Dendritic cell treated with granulocyte-macrophage colony-stimulating factor and Interleukin-4, amounts not matched to agents 40 ng/mL and 50 ng/mL, for 4 days (primary cell): ENCODE measurements at regions not wholly inside any gene's neighbourhood (a gene's known extent, or its start where the extent isn't known, plus 50 kb on each side); places are given as distances from the start of the nearest gene placed in this dataset.

Experiments used
- H3K27ac Mint-ChIP-seq: one replicate; pipeline ENCODE4 v1.8.0; 2022; ENCODE audit warnings: mild to moderate bottlenecking, mixed read lengths
- H3K27me3 Mint-ChIP-seq: one replicate; pipeline ENCODE4 v1.8.0; 2022; ENCODE audit warnings: mild to moderate bottlenecking, mixed read lengths
- H3K36me3 Mint-ChIP-seq: one replicate; pipeline ENCODE4 v1.8.0; 2022; ENCODE audit warnings: low read depth, mixed read lengths
- H3K4me1 Mint-ChIP-seq: one replicate; pipeline ENCODE4 v1.8.0; 2022; ENCODE audit warnings: low read depth, mixed read lengths
- H3K4me3 Mint-ChIP-seq: one replicate; pipeline ENCODE4 v1.8.0; 2022; ENCODE audit warnings: mild to moderate bottlenecking, moderate library complexity, mixed read lengths
- H3K9me3 Mint-ChIP-seq: one replicate; pipeline ENCODE4 v1.8.0; 2022; ENCODE audit warnings: mixed read lengths
- intact Hi-C: fragments of 100-400 bp; cut with micrococcal nuclease; formaldehyde crosslinking; loops from one replicate; pipeline ENCODE4 v1.15.0; 2022

DNA sequence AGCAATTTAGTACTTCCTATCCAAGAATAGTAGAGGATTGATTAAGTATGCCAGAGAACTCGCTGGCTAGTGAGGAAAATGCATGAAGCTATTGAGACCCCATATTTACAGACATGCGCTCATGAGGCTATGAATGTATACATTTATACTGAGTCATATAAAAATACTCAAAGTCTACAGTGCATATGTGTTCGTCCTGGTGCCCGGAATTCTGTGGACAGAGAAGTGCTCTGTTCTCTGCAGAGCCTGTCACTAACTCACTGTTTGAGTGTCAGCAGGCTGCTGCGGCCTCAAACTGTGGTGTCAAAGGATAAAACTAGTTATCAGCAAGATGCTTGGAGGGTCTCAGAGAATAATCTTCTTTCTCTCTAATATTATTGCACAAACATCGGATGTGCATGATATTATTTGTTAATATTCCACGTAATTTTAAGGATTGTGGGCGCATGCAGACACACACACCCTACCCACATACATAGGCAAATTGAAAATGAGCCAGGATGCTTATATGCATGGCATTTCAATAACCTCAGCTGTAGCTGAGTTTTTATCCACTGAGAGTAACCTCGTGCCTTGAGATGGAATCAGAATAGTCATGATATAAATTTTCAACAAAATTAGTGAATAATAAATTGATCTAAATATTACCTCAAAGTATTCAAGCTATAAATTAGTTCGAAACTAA is 50.0 kb upstream of the TSC22D2 start:
- Mint-ChIP-seq H3K27ac (no peak overlapping the region), H3K4me3 (no peak overlapping the region), H3K27me3 (no peaks in the 10 kb centered on the region), H3K4me1 (no peaks in the 10 kb centered on the region), H3K36me3 (no peaks in the 10 kb centered on the region), H3K9me3 (no peaks in the 10 kb centered on the region)
- intact Hi-C loops: no loop called here

DNA sequence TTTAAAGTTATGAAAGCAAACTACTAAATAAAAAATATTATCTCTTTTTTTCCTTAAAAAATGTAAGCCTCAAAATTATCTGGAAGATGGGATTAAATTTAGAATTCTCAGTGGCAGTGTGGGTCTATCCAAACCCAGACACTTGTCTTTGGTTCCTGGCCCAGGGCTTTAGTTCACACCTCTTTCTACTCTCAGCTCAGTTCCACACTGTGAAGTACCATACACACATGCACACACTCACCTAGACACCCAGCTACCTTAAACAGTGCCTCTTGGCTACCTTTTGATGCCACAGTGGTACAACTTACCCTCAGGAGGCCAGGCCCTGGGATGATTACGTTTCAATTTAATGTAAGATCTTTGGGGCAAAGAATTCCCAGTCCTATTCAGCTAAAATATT is 51.0 kb upstream of the TSC22D2 start:
- Mint-ChIP-seq H3K36me3 (no peaks in the 10 kb centered on the region), H3K4me3 (no peak overlapping the region), H3K9me3 (no peaks in the 10 kb centered on the region), H3K27ac (no peak overlapping the region), H3K4me1 (no peaks in the 10 kb centered on the region), H3K27me3 (no peaks in the 10 kb centered on the region)
- intact Hi-C loops: no loop called here

DNA sequence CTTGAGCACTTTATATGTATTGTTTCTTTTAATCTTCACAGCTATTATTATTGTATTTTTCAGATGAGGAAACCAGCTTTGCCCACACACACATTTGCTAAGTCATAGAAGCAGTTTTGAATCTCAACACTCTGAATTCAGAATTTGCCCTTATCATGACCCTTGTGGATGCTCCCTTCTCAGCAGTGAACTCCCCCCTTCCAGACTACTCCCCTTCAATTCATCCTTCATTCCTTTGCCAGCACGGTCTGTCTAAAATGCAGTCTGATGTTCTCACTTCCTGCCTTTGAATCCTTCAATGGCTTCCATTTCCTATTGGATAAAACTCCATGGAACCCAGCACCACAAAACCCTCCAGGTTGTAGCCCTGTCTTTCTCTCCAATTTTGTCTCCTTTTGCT is 52.5 kb upstream of the TSC22D2 start:
- H3K36me3 Mint-ChIP-seq: no peaks in the 10 kb centered on the region
- intact Hi-C loops: no loop called here
- no peak overlapping the region for H3K27ac Mint-ChIP-seq
- H3K27me3 Mint-ChIP-seq: no peaks in the 10 kb centered on the region
- H3K4me3 Mint-ChIP-seq: no peak overlapping the region
- no peaks in the 10 kb centered on the region for H3K9me3 Mint-ChIP-seq
- no peaks in the 10 kb centered on the region for H3K4me1 Mint-ChIP-seq

DNA sequence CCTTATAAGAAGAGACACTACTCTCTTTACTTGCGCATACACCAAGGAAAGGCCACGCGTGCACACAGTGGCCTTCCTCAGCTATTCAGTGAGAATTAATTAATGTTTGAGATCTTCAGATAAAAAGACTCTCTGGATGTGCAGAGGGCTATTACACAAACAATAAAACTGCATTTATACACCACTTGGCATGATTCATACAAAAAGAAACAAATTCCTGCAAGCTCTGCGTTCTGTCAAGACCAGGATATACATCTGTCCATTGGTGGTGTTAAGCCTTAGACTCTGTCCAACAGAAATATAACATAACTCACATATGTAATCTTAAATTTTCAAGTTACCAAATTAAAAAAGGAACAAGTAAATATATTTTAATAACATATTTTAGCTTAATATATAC is 55.2 kb upstream of the TSC22D2 start:
- Mint-ChIP-seq H3K27ac (no peak overlapping the region), H3K4me3 (no peak overlapping the region), H3K36me3 (no peaks in the 10 kb centered on the region), H3K27me3 (no peaks in the 10 kb centered on the region), H3K9me3 (no peaks in the 10 kb centered on the region), H3K4me1 (peaks cover 17% of the 10 kb centered on the region)
- intact Hi-C loops: no loop called here

DNA sequence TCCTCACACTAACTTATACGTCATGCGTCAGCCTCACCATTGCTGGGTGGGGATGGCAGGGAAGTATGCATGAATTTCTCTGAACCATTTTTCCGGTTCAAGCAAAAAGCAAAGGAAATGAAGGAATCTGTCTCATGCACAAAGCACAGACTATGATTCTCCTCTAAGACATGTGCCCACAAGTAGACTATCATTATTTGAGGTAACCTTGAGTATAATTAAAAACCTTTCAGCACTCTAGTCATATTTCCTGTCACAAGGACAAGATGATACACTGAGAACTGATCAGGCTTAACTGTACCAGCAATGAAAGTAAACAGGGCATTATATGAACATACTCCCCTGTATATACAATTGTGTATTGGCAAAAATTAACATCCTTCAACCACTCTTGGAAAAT is 56.7 kb upstream of the TSC22D2 start:
- intact Hi-C loops: no loop called here
- Mint-ChIP-seq H3K27ac (no peak overlapping the region), H3K27me3 (no peaks in the 10 kb centered on the region), H3K4me1 (peaks cover 17% of the 10 kb centered on the region), H3K4me3 (no peak overlapping the region), H3K36me3 (no peaks in the 10 kb centered on the region), H3K9me3 (no peaks in the 10 kb centered on the region)

DNA sequence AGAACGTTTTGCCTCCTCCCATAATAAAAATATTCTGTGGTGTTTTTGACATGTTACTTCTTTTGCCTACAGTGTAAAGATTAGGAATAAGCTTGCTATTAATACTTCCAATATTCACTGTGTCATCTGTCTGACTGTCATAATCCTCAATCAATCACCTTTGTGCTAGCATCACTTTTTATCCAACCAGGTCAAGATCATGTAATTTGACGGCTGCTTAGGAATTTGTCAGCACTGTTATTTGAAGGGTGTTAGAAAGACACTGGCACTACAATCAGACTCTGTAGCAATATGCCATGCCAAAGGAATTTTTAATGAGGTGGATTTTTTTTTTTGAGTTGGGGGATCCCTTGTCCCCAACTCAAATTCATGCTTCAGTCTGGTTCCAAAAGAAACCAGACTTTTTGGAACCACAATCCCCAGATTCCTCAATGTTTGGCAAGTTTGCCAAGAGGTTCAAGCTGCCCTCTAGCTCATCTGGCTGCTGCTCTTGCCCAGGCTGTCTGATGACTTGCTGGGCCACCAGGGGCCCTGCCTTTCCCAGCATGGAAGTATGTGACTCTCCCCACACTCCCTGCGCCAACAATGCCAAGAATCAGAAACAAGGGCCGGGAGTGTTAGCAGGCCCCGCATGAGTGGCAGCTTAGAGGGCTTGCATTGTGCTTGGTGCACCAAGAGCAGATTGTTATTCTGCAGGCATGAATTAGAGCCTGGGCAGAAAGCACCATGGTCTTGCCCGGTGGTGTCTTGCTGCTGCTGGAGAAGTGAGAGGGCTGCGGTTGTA is 58.6 kb upstream of the TSC22D2 start:
- H3K36me3 Mint-ChIP-seq: no peaks in the 10 kb centered on the region
- H3K27ac Mint-ChIP-seq: peak overlapping the region; percentile 34
- no peak overlapping the region for H3K4me3 Mint-ChIP-seq
- H3K4me1 Mint-ChIP-seq: peaks cover 17% of the 10 kb centered on the region
- H3K27me3 Mint-ChIP-seq: no peaks in the 10 kb centered on the region
- no peaks in the 10 kb centered on the region for H3K9me3 Mint-ChIP-seq
- intact Hi-C loops: no loop called here

DNA sequence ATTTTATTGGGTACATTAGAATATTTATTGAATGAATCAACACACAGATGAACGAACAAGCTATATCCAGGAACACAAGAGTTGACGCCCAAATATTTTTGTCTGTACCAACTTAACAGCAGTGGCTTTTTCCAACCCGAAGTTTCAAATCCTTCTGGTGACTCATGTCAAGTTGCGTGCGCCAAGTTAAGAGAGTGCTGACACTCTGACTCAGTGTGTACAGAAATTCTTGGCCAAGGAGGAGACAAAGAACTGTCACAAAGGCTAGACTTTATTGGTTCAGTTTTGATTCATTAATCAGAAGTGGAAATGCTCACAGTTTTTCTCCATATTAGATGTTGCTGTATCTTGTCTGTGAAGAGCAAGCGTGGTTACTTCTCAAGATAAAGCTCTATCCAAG is 59.6 kb upstream of the TSC22D2 start:
- no peaks in the 10 kb centered on the region for H3K36me3 Mint-ChIP-seq
- no peaks in the 10 kb centered on the region for H3K27me3 Mint-ChIP-seq
- no peaks in the 10 kb centered on the region for H3K9me3 Mint-ChIP-seq
- intact Hi-C loops: no loop called here
- peak overlapping the region; percentile 61 for H3K27ac Mint-ChIP-seq
- peaks cover 22% of the 10 kb centered on the region for H3K4me1 Mint-ChIP-seq
- H3K4me3 Mint-ChIP-seq: no peak overlapping the region

DNA sequence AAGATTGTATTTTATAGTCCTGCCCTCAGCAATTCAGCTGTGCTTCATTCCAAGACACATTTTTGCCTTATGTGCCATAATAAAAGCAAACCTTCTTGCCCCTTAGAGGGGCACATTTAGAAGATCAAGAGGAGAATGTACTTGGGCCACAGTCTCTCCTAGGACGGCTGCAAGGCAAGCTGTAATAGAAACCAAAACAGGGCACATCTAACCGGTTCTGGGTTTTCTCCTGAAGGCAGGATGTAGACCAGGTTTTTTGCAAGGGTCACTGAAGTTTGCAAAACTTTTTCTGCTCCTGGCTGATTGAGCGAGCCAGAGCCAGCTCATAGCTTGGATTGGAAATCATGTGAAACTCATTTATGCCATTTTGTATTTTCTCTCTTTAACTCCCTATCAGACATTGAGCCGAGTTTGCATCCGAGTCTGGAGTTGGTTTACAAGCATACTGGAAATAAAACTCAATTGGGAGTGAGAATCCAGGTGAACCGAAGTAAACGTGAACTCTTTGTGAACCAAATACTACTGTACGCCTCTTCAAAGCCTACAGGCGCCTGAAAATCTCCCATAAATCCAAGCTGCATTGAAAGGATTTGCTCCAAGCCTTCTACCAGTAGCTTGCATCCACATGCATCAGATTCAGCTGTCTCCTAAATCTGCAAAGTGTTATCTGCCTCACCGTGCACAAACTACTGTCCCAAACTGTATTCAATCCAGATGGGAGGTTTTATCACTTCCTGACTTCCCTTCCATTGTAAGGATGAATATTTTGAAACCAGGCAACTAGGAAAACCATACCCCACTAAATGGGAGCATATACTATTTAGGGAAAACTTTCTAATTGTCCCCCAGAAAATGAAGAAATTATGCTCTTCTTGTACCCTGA is 60.9 kb upstream of the TSC22D2 start:
- intact Hi-C loops: no loop called here
- Mint-ChIP-seq H3K27ac (no peak overlapping the region), H3K36me3 (no peaks in the 10 kb centered on the region), H3K27me3 (no peaks in the 10 kb centered on the region), H3K9me3 (no peaks in the 10 kb centered on the region), H3K4me3 (no peak overlapping the region), H3K4me1 (peaks cover 28% of the 10 kb centered on the region)

DNA sequence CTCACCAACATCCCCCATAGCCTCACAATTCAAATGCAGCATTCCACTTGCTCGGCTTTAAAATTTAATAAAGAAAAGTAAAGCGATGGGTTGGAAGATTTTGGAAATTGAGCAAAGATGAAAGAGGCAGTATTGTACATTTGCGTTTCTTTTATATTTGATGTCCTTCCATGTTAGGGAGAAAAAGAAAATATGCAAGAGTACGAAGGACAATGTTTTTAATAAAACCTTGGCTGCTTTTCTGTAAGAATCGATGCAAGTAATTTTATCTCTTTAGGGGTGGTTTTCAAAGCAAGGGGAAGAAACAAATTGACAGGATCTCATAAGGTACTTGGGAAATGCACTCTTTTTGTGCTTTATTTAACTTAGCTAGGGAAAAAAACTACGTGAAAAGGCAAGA is 61.8 kb upstream of the TSC22D2 start:
- Mint-ChIP-seq H3K4me3 (no peak overlapping the region), H3K27me3 (no peaks in the 10 kb centered on the region), H3K4me1 (peaks cover 28% of the 10 kb centered on the region), H3K9me3 (no peaks in the 10 kb centered on the region), H3K36me3 (no peaks in the 10 kb centered on the region), H3K27ac (no peak overlapping the region)
- intact Hi-C loops: no loop called here

DNA sequence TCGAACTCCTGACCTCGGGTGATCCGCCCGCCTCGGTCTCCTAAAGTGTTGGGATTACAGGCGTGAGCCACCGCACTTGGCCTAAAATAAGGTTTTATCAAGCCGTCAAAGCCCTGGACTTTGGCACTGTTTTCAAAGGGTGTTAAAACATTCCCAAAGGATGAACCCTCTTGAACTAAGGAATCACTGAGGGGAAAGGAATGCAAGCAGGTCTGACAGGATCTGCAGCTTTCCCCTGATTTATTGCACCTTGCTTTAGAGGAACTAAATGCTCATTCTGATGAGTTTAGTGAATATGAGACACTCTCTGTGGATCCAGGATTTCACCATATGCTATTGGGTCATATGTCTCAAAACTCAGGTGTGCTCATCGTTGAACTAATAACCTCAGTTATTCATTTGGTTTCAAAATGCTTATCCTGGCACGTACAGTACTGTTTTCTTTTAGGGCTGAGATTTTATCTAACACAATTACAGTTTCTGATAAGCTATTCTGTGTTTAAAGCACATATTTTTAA is 63.0 kb upstream of the TSC22D2 start:
- peaks cover 28% of the 10 kb centered on the region for H3K4me1 Mint-ChIP-seq
- no peaks in the 10 kb centered on the region for H3K27me3 Mint-ChIP-seq
- H3K4me3 Mint-ChIP-seq: no peak overlapping the region
- no peaks in the 10 kb centered on the region for H3K9me3 Mint-ChIP-seq
- intact Hi-C loops: no loop called here
- H3K27ac Mint-ChIP-seq: no peak overlapping the region
- no peaks in the 10 kb centered on the region for H3K36me3 Mint-ChIP-seq

DNA sequence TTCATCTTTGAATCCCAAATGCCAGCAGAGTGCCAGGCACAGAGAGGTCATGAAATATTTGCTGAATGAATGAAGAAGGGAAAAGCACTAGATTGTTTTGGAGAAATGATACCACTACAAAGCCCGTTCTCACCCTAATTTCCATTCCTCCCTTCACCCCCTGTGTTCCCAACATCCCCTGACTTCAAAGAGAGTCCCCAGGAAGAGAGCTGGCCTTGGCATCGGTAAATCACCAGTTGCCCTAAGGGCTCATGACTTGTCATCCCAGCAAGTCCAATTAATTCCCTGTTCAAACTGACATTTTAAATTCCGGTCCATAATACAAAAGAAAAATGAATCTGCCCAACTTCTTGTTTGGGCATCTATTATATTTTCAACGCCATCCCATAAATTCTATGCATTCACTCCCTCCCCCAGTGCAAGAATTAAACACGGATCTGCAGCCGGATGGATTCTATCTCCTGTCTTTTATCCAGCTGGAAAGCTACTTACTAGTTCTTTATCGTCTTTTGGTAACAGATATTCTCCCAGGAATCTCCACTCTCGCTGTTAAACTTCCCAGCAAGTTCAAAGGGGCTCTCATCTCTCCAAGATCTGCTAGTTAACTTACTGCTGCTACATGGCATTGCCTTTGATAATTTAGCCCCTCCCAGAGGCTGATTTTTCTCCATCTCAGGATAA is 63.9 kb upstream of the TSC22D2 start:
- no peaks in the 10 kb centered on the region for H3K36me3 Mint-ChIP-seq
- H3K4me1 Mint-ChIP-seq: peaks cover 21% of the 10 kb centered on the region
- H3K4me3 Mint-ChIP-seq: no peak overlapping the region
- H3K27ac Mint-ChIP-seq: no peak overlapping the region
- intact Hi-C loops: no loop called here
- H3K9me3 Mint-ChIP-seq: no peaks in the 10 kb centered on the region
- H3K27me3 Mint-ChIP-seq: no peaks in the 10 kb centered on the region

DNA sequence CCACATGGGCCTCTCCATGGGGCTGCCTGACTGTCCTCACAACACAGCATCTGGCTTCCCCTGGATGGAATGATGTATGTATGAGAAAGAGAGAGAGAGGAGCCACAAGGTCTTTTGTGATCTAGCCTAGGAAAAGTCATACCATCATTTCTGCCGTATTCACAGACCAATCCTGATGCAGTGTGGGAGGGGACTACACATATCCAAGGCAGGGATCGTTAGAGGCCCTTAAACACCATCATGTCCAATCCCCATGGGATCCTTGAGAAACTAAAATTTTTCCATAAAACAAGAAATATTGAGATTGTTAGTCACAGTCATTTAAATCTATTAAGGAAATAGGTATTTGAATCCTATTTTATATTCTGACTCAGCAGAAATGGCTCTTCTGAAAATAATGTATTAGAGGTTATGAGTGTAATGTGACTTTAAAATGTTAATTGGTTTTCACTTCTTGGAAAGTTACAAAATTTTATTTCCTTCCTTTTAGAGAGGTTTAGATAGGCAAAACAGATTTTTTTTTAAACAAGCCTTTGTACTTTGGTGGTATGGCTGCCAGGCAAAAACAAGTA is 65.1 kb upstream of the TSC22D2 start:
- intact Hi-C loops: no loop called here
- Mint-ChIP-seq H3K9me3 (no peaks in the 10 kb centered on the region), H3K4me3 (no peak overlapping the region), H3K4me1 (peaks cover 12% of the 10 kb centered on the region), H3K27me3 (no peaks in the 10 kb centered on the region), H3K27ac (peak overlapping the region; percentile 56), H3K36me3 (no peaks in the 10 kb centered on the region)

DNA sequence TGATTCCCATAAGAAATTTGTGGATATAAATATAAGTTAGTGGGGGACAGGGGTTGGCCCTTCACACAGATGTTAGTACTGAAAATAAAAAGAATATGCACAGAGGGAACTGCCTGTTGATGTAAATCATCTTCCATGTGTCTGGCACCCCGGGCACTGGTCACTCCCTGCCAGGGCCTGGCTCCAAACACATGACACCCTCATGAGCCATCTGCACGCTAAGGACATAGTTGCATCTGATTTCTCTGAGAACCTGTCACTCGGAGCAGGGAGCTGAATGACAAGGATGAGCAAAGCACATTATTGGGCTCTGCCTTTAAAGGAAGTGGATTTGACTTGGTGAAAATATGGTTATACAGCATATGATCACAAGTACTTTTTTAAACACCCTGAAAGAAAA is 66.2 kb upstream of the TSC22D2 start:
- intact Hi-C loops: no loop called here
- Mint-ChIP-seq H3K4me3 (no peak overlapping the region), H3K27me3 (no peaks in the 10 kb centered on the region), H3K27ac (no peak overlapping the region), H3K4me1 (peaks cover 12% of the 10 kb centered on the region), H3K36me3 (no peaks in the 10 kb centered on the region), H3K9me3 (no peaks in the 10 kb centered on the region)
